ENCODE measurements at regions not wholly inside any gene's neighbourhood (a gene's known extent, or its start where the extent isn't known, plus 50 kb on each side); places are given as distances from the start of the nearest gene placed in this dataset.

- TF ChIP-seq JUND (IDR thresholded peaks at IDR 0.05; ENCODE audit: low read depth) = no peak
- peak in 1 of 2 experiments; percentile 14 for DNase-seq (ENCODE audit: low read depth in 1 of 2, low spot score in 1 of 2)
- in situ Hi-C loops (cut with HindIII; ENCODE audit: low pct_unique_long_range_greater_than_20kb, low sequenced_read_pairs) = no loop called here
Observed at GRCh38 chr17:36793976-36794375, 143.3 kb upstream of the LHX1 start.

GRCh38 chr17:36807496-36808179 lies 129.6 kb upstream of the LHX1 start:
- no peak for DNase-seq (ENCODE audit: low read depth in 1 of 2, low spot score in 1 of 2)
- TF ChIP-seq JUND (IDR thresholded peaks at IDR 0.05; ENCODE audit: low read depth) = no peak
- in situ Hi-C loops (cut with HindIII; ENCODE audit: low pct_unique_long_range_greater_than_20kb, low sequenced_read_pairs) = no loop called here

- TF ChIP-seq JUND (IDR thresholded peaks at IDR 0.05; ENCODE audit: low read depth) = no peak
- in situ Hi-C loops (cut with HindIII; ENCODE audit: low pct_unique_long_range_greater_than_20kb, low sequenced_read_pairs) = no loop called here
- peak; percentile 28 to 44 for DNase-seq (ENCODE audit: low read depth in 1 of 2, low spot score in 1 of 2)
Observed at GRCh38 chr17:36808180-36808661, 129.1 kb upstream of the LHX1 start.

- in situ Hi-C loops (cut with HindIII; ENCODE audit: low pct_unique_long_range_greater_than_20kb, low sequenced_read_pairs) = no loop called here
- no peak for DNase-seq (ENCODE audit: low read depth in 1 of 2, low spot score in 1 of 2)
- TF ChIP-seq JUND (IDR thresholded peaks at IDR 0.05; ENCODE audit: low read depth) = no peak
Observed at GRCh38 chr17:36812762-36813161, 124.5 kb upstream of the LHX1 start.

- no peak for TF ChIP-seq JUND (IDR thresholded peaks at IDR 0.05; ENCODE audit: low read depth)
- in situ Hi-C loops (cut with HindIII; ENCODE audit: low pct_unique_long_range_greater_than_20kb, low sequenced_read_pairs) = no loop called here
Observed at GRCh38 chr17:36813357-36813756, 123.9 kb upstream of the LHX1 start.

GRCh38 chr17:36813957-36814563 lies 123.2 kb upstream of the LHX1 start:
- TF ChIP-seq JUND (IDR thresholded peaks at IDR 0.05; ENCODE audit: low read depth) = no peak
- in situ Hi-C loops (cut with HindIII; ENCODE audit: low pct_unique_long_range_greater_than_20kb, low sequenced_read_pairs) = no loop called here
- no peak for DNase-seq (ENCODE audit: low read depth in 1 of 2, low spot score in 1 of 2)

More at GRCh38 chr17:36813357-36813756, 123.9 kb upstream of the LHX1 start:
- no peak for DNase-seq (ENCODE audit: low read depth in 1 of 2, low spot score in 1 of 2)

- in situ Hi-C loops (cut with HindIII; ENCODE audit: low pct_unique_long_range_greater_than_20kb, low sequenced_read_pairs) = no loop called here
- DNase-seq (ENCODE audit: low read depth in 1 of 2, low spot score in 1 of 2) = no peak
- TF ChIP-seq JUND (IDR thresholded peaks at IDR 0.05; ENCODE audit: low read depth) = no peak
Observed at GRCh38 chr17:36814958-36815357, 122.3 kb upstream of the LHX1 start.

GRCh38 chr17:36816214-36816906 lies 120.9 kb upstream of the LHX1 start:
- TF ChIP-seq JUND (IDR thresholded peaks at IDR 0.05; ENCODE audit: low read depth) = no peak
- no peak for DNase-seq (ENCODE audit: low read depth in 1 of 2, low spot score in 1 of 2)
- in situ Hi-C loops (cut with HindIII; ENCODE audit: low pct_unique_long_range_greater_than_20kb, low sequenced_read_pairs) = no loop called here

GRCh38 chr17:36816907-36817288 lies 120.4 kb upstream of the LHX1 start:
- DNase-seq (ENCODE audit: low read depth in 1 of 2, low spot score in 1 of 2) = no peak
- in situ Hi-C loops (cut with HindIII; ENCODE audit: low pct_unique_long_range_greater_than_20kb, low sequenced_read_pairs) = no loop called here
- TF ChIP-seq JUND (IDR thresholded peaks at IDR 0.05; ENCODE audit: low read depth) = no peak

GRCh38 chr17:36817483-36818048 lies 119.7 kb upstream of the LHX1 start:
- no peak for TF ChIP-seq JUND (IDR thresholded peaks at IDR 0.05; ENCODE audit: low read depth)

GRCh38 chr17:36818134-36818825 lies 119.0 kb upstream of the LHX1 start:
- no peak for DNase-seq (ENCODE audit: low read depth in 1 of 2, low spot score in 1 of 2)
- no peak for TF ChIP-seq JUND (IDR thresholded peaks at IDR 0.05; ENCODE audit: low read depth)
- in situ Hi-C loops (cut with HindIII; ENCODE audit: low pct_unique_long_range_greater_than_20kb, low sequenced_read_pairs) = no loop called here

More at GRCh38 chr17:36817483-36818048, 119.7 kb upstream of the LHX1 start:
- in situ Hi-C loops (cut with HindIII; ENCODE audit: low pct_unique_long_range_greater_than_20kb, low sequenced_read_pairs) = no loop called here
- DNase-seq (ENCODE audit: low read depth in 1 of 2, low spot score in 1 of 2) = no peak

Measured in T47D (cell line).